ENCODE measurements at regions not wholly inside any gene's neighbourhood (a gene's known extent, or its start where the extent isn't known, plus 50 kb on each side); places are given as distances from the start of the nearest gene placed in this dataset.
"Not testable (repeated sequence)": the region's sequence is repeated elsewhere in the genome, so short reads cannot be mapped to it uniquely, and the experiment has no call there.

- FAIRE-seq (no peak), DNase-seq (ENCODE audit: insufficient read length) (no peak)
- TF ChIP-seq POLR2A (IDR thresholded peaks at IDR 0.05; ENCODE audit: low read depth, low read length) (no peak), TAF1 (IDR thresholded peaks at IDR 0.05; ENCODE audit: borderline replicate concordance, low read depth, low read length) (no peak), POLR2AphosphoS5 (IDR thresholded peaks at IDR 0.05; ENCODE audit: low read depth, low read length) (no peak)
Measured at GRCh38 chr2:183951630-183952029, 646.7 kb upstream of the ZNF804A start.

GRCh38 chr2:183952741-183953140 is 645.6 kb upstream of the ZNF804A start:
- no peak for TF ChIP-seq TAF1 (IDR thresholded peaks at IDR 0.05; ENCODE audit: borderline replicate concordance, low read depth, low read length)
- no peak for TF ChIP-seq POLR2AphosphoS5 (IDR thresholded peaks at IDR 0.05; ENCODE audit: low read depth, low read length)
- no peak for TF ChIP-seq POLR2A (IDR thresholded peaks at IDR 0.05; ENCODE audit: low read depth, low read length)
- FAIRE-seq (no peak), DNase-seq (ENCODE audit: insufficient read length) (no peak)

GRCh38 chr2:183963609-183964008 is 634.7 kb upstream of the ZNF804A start:
- FAIRE-seq: no peak
- DNase-seq (ENCODE audit: insufficient read length): no peak
- TF ChIP-seq POLR2A (IDR thresholded peaks at IDR 0.05; ENCODE audit: low read depth, low read length) (no peak), POLR2AphosphoS5 (IDR thresholded peaks at IDR 0.05; ENCODE audit: low read depth, low read length) (no peak), TAF1 (IDR thresholded peaks at IDR 0.05; ENCODE audit: borderline replicate concordance, low read depth, low read length) (no peak)

GRCh38 chr2:183964565-183964964 is 633.8 kb upstream of the ZNF804A start:
- FAIRE-seq: no peak
- no peak for DNase-seq (ENCODE audit: insufficient read length)
- no peak for TF ChIP-seq TAF1 (IDR thresholded peaks at IDR 0.05; ENCODE audit: borderline replicate concordance, low read depth, low read length)
- no peak for TF ChIP-seq POLR2A (IDR thresholded peaks at IDR 0.05; ENCODE audit: low read depth, low read length)
- no peak for TF ChIP-seq POLR2AphosphoS5 (IDR thresholded peaks at IDR 0.05; ENCODE audit: low read depth, low read length)

GRCh38 chr2:183967756-183968155 is 630.6 kb upstream of the ZNF804A start:
- DNase-seq (ENCODE audit: insufficient read length) (no peak), FAIRE-seq (no peak)
- TF ChIP-seq TAF1 (IDR thresholded peaks at IDR 0.05; ENCODE audit: borderline replicate concordance, low read depth, low read length) (no peak), POLR2AphosphoS5 (IDR thresholded peaks at IDR 0.05; ENCODE audit: low read depth, low read length) (no peak), POLR2A (IDR thresholded peaks at IDR 0.05; ENCODE audit: low read depth, low read length) (no peak)

GRCh38 chr2:183975676-183976075 is 622.7 kb upstream of the ZNF804A start:
- not testable (repeated sequence) for DNase-seq (ENCODE audit: insufficient read length); FAIRE-seq

- FAIRE-seq: no peak
- TF ChIP-seq POLR2A (IDR thresholded peaks at IDR 0.05; ENCODE audit: low read depth, low read length): no peak
- no peak for TF ChIP-seq POLR2AphosphoS5 (IDR thresholded peaks at IDR 0.05; ENCODE audit: low read depth, low read length)
- no peak for DNase-seq (ENCODE audit: insufficient read length)
Measured at GRCh38 chr2:183984871-183985270, 613.5 kb upstream of the ZNF804A start.

- DNase-seq (ENCODE audit: insufficient read length) (no peak), FAIRE-seq (no peak)
- TF ChIP-seq POLR2AphosphoS5 (IDR thresholded peaks at IDR 0.05; ENCODE audit: low read depth, low read length) (no peak), POLR2A (IDR thresholded peaks at IDR 0.05; ENCODE audit: low read depth, low read length) (no peak), TAF1 (IDR thresholded peaks at IDR 0.05; ENCODE audit: borderline replicate concordance, low read depth, low read length) (no peak)
Measured at GRCh38 chr2:183991968-183992367, 606.4 kb upstream of the ZNF804A start.

GRCh38 chr2:183993052-183993451 is 605.3 kb upstream of the ZNF804A start:
- TF ChIP-seq POLR2AphosphoS5 (IDR thresholded peaks at IDR 0.05; ENCODE audit: low read depth, low read length) (no peak), TAF1 (IDR thresholded peaks at IDR 0.05; ENCODE audit: borderline replicate concordance, low read depth, low read length) (no peak), POLR2A (IDR thresholded peaks at IDR 0.05; ENCODE audit: low read depth, low read length) (no peak; the same call in 1 of the 2 replicates)
- DNase-seq (ENCODE audit: insufficient read length): no peak
- peak; percentile 63 for FAIRE-seq

- peak; percentile 61 for FAIRE-seq
Measured at GRCh38 chr2:183995632-183996031, 602.7 kb upstream of the ZNF804A start.

GRCh38 chr2:183996825-183997793 is 601.2 kb upstream of the ZNF804A start:
- no peak for TF ChIP-seq POLR2AphosphoS5 (IDR thresholded peaks at IDR 0.05; ENCODE audit: low read depth, low read length)
- no peak for TF ChIP-seq TAF1 (IDR thresholded peaks at IDR 0.05; ENCODE audit: borderline replicate concordance, low read depth, low read length)
- TF ChIP-seq POLR2A (IDR thresholded peaks at IDR 0.05; ENCODE audit: low read depth, low read length): no peak
- no peak for DNase-seq (ENCODE audit: insufficient read length)
- FAIRE-seq: peak; percentile 27

More at GRCh38 chr2:183995632-183996031, 602.7 kb upstream of the ZNF804A start:
- no peak for DNase-seq (ENCODE audit: insufficient read length)
- TF ChIP-seq POLR2AphosphoS5 (IDR thresholded peaks at IDR 0.05; ENCODE audit: low read depth, low read length): no peak
- no peak for TF ChIP-seq POLR2A (IDR thresholded peaks at IDR 0.05; ENCODE audit: low read depth, low read length)
- TF ChIP-seq TAF1 (IDR thresholded peaks at IDR 0.05; ENCODE audit: borderline replicate concordance, low read depth, low read length): no peak
